ENCODE measurements at regions not wholly inside any gene's neighbourhood (a gene's known extent, or its start where the extent isn't known, plus 50 kb on each side); places are given as distances from the start of the nearest gene placed in this dataset.

- ATAC-seq = no peak
Observed at GRCh38 chr4:159042868-159043267, 60.0 kb upstream of the RAPGEF2 start.

GRCh38 chr4:159043861-159044260 is 59.0 kb upstream of the RAPGEF2 start:
- TF ChIP-seq PPARA (CRISPR knock-in tag; IDR thresholded peaks at IDR 0.05; ENCODE audit: borderline replicate concordance) (no peak), ZNF565 (CRISPR knock-in tag; conservative IDR thresholded peaks at IDR 0.05; ENCODE audit: low read depth) (no peak)
- TF ChIP-seq, protein P1, sequence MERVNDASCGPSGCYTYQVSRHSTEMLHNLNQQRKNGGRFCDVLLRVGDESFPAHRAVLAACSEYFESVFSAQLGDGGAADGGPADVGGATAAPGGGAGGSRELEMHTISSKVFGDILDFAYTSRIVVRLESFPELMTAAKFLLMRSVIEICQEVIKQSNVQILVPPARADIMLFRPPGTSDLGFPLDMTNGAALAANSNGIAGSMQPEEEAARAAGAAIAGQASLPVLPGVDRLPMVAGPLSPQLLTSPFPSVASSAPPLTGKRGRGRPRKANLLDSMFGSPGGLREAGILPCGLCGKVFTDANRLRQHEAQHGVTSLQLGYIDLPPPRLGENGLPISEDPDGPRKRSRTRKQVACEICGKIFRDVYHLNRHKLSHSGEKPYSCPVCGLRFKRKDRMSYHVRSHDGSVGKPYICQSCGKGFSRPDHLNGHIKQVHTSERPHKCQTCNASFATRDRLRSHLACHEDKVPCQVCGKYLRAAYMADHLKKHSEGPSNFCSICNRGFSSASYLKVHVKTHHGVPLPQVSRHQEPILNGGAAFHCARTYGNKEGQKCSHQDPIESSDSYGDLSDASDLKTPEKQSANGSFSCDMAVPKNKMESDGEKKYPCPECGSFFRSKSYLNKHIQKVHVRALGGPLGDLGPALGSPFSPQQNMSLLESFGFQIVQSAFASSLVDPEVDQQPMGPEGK (CRISPR knock-in tag; IDR thresholded peaks at IDR 0.05; ENCODE audit: borderline replicate concordance) = no peak
- no peak for ATAC-seq

More at GRCh38 chr4:159042868-159043267, 60.0 kb upstream of the RAPGEF2 start:
- TF ChIP-seq, protein P1 (CRISPR knock-in tag; IDR thresholded peaks at IDR 0.05; ENCODE audit: borderline replicate concordance) = no peak
- TF ChIP-seq TOX (CRISPR knock-in tag; IDR thresholded peaks at IDR 0.05; ENCODE audit: borderline replicate concordance) (no peak), ARNTL (CRISPR knock-in tag; IDR thresholded peaks at IDR 0.05; ENCODE audit: borderline replicate concordance, low read depth) (no peak), GLIS3 (CRISPR knock-in tag; IDR thresholded peaks at IDR 0.05) (no peak), TCF4 (CRISPR knock-in tag; IDR thresholded peaks at IDR 0.05; ENCODE audit: borderline replicate concordance) (no peak), ZFP30 (CRISPR knock-in tag; IDR thresholded peaks at IDR 0.05) (no peak), ISL1 (CRISPR knock-in tag; IDR thresholded peaks at IDR 0.05) (no peak), RARB (CRISPR knock-in tag; IDR thresholded peaks at IDR 0.05) (no peak), CSDC2 (CRISPR knock-in tag; IDR thresholded peaks at IDR 0.05) (no peak), BACH2 (CRISPR knock-in tag; IDR thresholded peaks at IDR 0.05; ENCODE audit: borderline replicate concordance) (no peak)
- TF ChIP-seq, protein P2, sequence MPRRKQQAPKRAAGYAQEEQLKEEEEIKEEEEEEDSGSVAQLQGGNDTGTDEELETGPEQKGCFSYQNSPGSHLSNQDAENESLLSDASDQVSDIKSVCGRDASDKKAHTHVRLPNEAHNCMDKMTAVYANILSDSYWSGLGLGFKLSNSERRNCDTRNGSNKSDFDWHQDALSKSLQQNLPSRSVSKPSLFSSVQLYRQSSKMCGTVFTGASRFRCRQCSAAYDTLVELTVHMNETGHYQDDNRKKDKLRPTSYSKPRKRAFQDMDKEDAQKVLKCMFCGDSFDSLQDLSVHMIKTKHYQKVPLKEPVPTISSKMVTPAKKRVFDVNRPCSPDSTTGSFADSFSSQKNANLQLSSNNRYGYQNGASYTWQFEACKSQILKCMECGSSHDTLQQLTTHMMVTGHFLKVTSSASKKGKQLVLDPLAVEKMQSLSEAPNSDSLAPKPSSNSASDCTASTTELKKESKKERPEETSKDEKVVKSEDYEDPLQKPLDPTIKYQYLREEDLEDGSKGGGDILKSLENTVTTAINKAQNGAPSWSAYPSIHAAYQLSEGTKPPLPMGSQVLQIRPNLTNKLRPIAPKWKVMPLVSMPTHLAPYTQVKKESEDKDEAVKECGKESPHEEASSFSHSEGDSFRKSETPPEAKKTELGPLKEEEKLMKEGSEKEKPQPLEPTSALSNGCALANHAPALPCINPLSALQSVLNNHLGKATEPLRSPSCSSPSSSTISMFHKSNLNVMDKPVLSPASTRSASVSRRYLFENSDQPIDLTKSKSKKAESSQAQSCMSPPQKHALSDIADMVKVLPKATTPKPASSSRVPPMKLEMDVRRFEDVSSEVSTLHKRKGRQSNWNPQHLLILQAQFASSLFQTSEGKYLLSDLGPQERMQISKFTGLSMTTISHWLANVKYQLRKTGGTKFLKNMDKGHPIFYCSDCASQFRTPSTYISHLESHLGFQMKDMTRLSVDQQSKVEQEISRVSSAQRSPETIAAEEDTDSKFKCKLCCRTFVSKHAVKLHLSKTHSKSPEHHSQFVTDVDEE (CRISPR knock-in tag; IDR thresholded peaks at IDR 0.05) = no peak

GRCh38 chr4:159045321-159045720 is 57.6 kb upstream of the RAPGEF2 start:
- no peak for ATAC-seq
- TF ChIP-seq ESRRG (CRISPR knock-in tag; IDR thresholded peaks at IDR 0.05) (no peak), ZNF70 (CRISPR knock-in tag; IDR thresholded peaks at IDR 0.05) (no peak), PPARA (CRISPR knock-in tag; IDR thresholded peaks at IDR 0.05; ENCODE audit: borderline replicate concordance) (no peak), TOX (CRISPR knock-in tag; IDR thresholded peaks at IDR 0.05; ENCODE audit: borderline replicate concordance) (no peak), ZNF565 (CRISPR knock-in tag; conservative IDR thresholded peaks at IDR 0.05; ENCODE audit: low read depth) (no peak), OSR1 (CRISPR knock-in tag; IDR thresholded peaks at IDR 0.05) (no peak)
- TF ChIP-seq, protein P3, sequence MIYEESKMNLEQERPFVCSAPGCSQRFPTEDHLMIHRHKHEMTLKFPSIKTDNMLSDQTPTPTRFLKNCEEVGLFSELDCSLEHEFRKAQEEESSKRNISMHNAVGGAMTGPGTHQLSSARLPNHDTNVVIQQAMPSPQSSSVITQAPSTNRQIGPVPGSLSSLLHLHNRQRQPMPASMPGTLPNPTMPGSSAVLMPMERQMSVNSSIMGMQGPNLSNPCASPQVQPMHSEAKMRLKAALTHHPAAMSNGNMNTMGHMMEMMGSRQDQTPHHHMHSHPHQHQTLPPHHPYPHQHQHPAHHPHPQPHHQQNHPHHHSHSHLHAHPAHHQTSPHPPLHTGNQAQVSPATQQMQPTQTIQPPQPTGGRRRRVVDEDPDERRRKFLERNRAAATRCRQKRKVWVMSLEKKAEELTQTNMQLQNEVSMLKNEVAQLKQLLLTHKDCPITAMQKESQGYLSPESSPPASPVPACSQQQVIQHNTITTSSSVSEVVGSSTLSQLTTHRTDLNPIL (CRISPR knock-in tag; IDR thresholded peaks at IDR 0.05; ENCODE audit: low read depth) = no peak

DNA sequence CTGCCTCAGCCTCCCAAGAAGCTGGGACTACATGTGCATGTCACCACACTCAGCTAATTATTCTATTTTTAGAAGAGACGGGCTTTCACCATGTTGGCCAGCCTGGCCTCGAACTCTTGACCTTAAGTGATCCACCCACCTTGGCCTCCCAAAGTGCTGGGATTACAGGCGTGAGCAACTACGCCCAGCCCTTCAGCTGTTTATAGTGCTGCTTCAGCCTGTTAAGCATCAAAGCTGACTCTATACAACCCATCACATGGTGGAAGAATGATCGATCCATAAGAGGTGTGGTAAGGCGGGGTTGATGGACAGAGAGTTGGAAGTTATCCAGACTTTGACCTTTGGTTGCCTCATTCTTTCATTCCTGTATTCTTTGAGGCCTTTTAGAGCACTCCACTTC is 56.2 kb upstream of the RAPGEF2 start:
- ATAC-seq = no peak

More for the DNA sequence above, 56.2 kb upstream of the RAPGEF2 start:
- TF ChIP-seq CSDC2 (CRISPR knock-in tag; IDR thresholded peaks at IDR 0.05) (no peak), ISL1 (CRISPR knock-in tag; IDR thresholded peaks at IDR 0.05) (no peak), ZNF565 (CRISPR knock-in tag; conservative IDR thresholded peaks at IDR 0.05; ENCODE audit: low read depth) (no peak), POU6F1 (CRISPR knock-in tag; IDR thresholded peaks at IDR 0.05; ENCODE audit: borderline replicate concordance, low read depth) (no peak), GLIS3 (CRISPR knock-in tag; IDR thresholded peaks at IDR 0.05) (no peak), OSR1 (CRISPR knock-in tag; IDR thresholded peaks at IDR 0.05) (no peak)

Data from SK-N-SH treated with all-trans-retinoic acid at 6 μM for 48 hours (cell line).